WTC11 (cell line): ENCODE measurements at regions not wholly inside any gene's neighbourhood (a gene's known extent, or its start where the extent isn't known, plus 50 kb on each side); places are given as distances from the start of the nearest gene placed in this dataset.

Experiments
- ATAC-seq: fragments of 200-7000 bp; cut with Tn5 transposase; 2 replicates; pipeline ENCODE4 v1.10.0; 2021; ENCODE audit warnings: mild to moderate bottlenecking, moderate library complexity
- CTCF ChIA-PET: fragments of 300-600 bp; sonication (Branson Sonifier 250); formaldehyde crosslinking; loops from one replicate; lab custom pipeline; 2021; ENCODE audit warnings: antibody characterized with exemption; lab: Charles Lee
- POLR2A ChIA-PET: fragments of 350-600 bp; sonication (Branson Sonifier 250); formaldehyde crosslinking; loops from one replicate; lab custom pipeline; 2021; ENCODE audit warnings: antibody characterized with exemption; lab: Charles Lee
- DNase-seq: peaks from one replicate; pipeline ENCODE4 v3.0.0; 2021; ENCODE audit warnings: low spot score
- H3K27ac Mint-ChIP-seq: 2 replicates; pipeline ENCODE4 v1.8.0; 2021; ENCODE audit warnings: mixed read lengths
- H3K27me3 Mint-ChIP-seq: 2 replicates; pipeline ENCODE4 v1.8.0; 2021; ENCODE audit warnings: low read depth, mild to moderate bottlenecking, moderate library complexity, mixed read lengths
- H3K36me3 Mint-ChIP-seq: 2 replicates; pipeline ENCODE4 v1.8.0; 2021; ENCODE audit warnings: mixed read lengths
- H3K4me1 Mint-ChIP-seq: 2 replicates; pipeline ENCODE4 v1.8.0; 2022; ENCODE audit warnings: mixed read lengths
- H3K4me3 Mint-ChIP-seq: 2 replicates; pipeline ENCODE4 v1.8.0; 2021; ENCODE audit warnings: mild to moderate bottlenecking, moderate library complexity, mixed read lengths
- H3K9me3 Mint-ChIP-seq: 2 replicates; pipeline ENCODE4 v1.8.0; 2021; ENCODE audit warnings: mixed read lengths
- GTF2I ChIP-seq: fragments of 250-450 bp; sonication (Bioruptor Pico); conservative IDR thresholded peaks from 2 replicates; pipeline ENCODE4 v1.4.0; 2021; ENCODE audit warnings: mild to moderate bottlenecking
- KAT7 ChIP-seq: sonication (generic); formaldehyde crosslinking; IDR thresholded peaks from 2 replicates; pipeline ENCODE4 v1.8.1; 2023; ENCODE audit warnings: missing genetic modification reagents, mild to moderate bottlenecking, borderline replicate concordance
- NFE2L1 ChIP-seq: sonication (generic); formaldehyde crosslinking; IDR thresholded peaks from 2 replicates; pipeline ENCODE4 v1.8.1; 2023; ENCODE audit warnings: missing genetic modification reagents
- OVOL2 ChIP-seq: fragments of 250-450 bp; sonication (Bioruptor Pico); IDR thresholded peaks from 2 replicates; pipeline ENCODE4 v1.9.0; 2021; ENCODE audit warnings: mild to moderate bottlenecking, borderline replicate concordance
- PRDM15 ChIP-seq: sonication (generic); formaldehyde crosslinking; IDR thresholded peaks from 2 replicates; pipeline ENCODE4 v1.8.0; 2022; ENCODE audit warnings: missing genetic modification reagents
- PREB ChIP-seq: sonication (generic); formaldehyde crosslinking; IDR thresholded peaks from 2 replicates; pipeline ENCODE4 v1.8.1; 2022; ENCODE audit warnings: mild to moderate bottlenecking, missing genetic modification reagents, moderate library complexity, borderline replicate concordance
- RELA ChIP-seq: sonication (generic); formaldehyde crosslinking; IDR thresholded peaks from 2 replicates; pipeline ENCODE4 v1.8.1; 2022; ENCODE audit warnings: missing genetic modification reagents, mild to moderate bottlenecking, borderline replicate concordance
- ZMAT4 ChIP-seq: fragments of 250-450 bp; sonication (Bioruptor Pico); IDR thresholded peaks from 2 replicates; pipeline ENCODE4 v1.9.0; 2021; ENCODE audit warnings: mild to moderate bottlenecking
- ZNF121 ChIP-seq: sonication (generic); formaldehyde crosslinking; IDR thresholded peaks from 2 replicates; pipeline ENCODE4 v1.8.0; 2023; ENCODE audit warnings: missing genetic modification reagents
- ZNF317 ChIP-seq: sonication (generic); formaldehyde crosslinking; IDR thresholded peaks from 2 replicates; pipeline ENCODE4 v1.8.1; 2023; ENCODE audit warnings: low read depth, mild to moderate bottlenecking, moderate library complexity, missing genetic modification reagents, borderline replicate concordance
- ZNF532 ChIP-seq: fragments of 250-450 bp; sonication (Bioruptor Pico); IDR thresholded peaks from 2 replicates; pipeline ENCODE4 v1.9.0; 2021; ENCODE audit warnings: mild to moderate bottlenecking, borderline replicate concordance
- ZNF671 ChIP-seq: fragments of 250-450 bp; sonication (Bioruptor Pico); IDR thresholded peaks from 2 replicates; pipeline ENCODE4 v1.8.0; 2021; ENCODE audit warnings: mild to moderate bottlenecking
- TF ChIP-seq, protein P1 (sequence below): sonication (generic); formaldehyde crosslinking; IDR thresholded peaks from 2 replicates; pipeline ENCODE4 v1.8.0; 2023; ENCODE audit warnings: mild to moderate bottlenecking, missing genetic modification reagents
- TF ChIP-seq, protein P2 (sequence below): sonication (generic); formaldehyde crosslinking; IDR thresholded peaks from 2 replicates; pipeline ENCODE4 v1.8.1; 2022; ENCODE audit warnings: missing genetic modification reagents, borderline replicate concordance
- TF ChIP-seq, protein P3 (sequence below): fragments of 250-450 bp; sonication (Bioruptor Pico); IDR thresholded peaks from 2 replicates; pipeline ENCODE4 v1.9.0; 2021; ENCODE audit warnings: moderate library complexity, mild to moderate bottlenecking, inconsistent platforms, borderline replicate concordance

DNA sequence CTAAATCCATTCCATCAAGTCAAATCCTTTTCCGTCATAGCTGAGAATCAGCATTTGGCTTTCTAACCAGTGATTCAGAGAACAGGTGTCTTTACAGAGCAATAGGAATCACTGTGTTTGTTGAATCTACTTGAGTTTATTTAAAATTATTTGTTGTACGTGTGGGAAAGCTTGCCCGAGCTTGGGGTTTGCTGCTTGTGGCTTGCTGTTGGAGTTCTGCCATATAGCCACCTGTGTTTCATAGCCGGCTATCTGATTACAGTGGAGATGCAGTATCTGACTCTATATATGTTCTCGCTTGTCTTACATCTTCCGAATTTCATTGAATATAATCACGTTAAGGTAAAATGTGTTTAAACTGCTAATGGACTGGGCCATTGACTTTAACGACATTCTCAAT, 274.3 kb upstream of the MKI67 start (continued):
- TF ChIP-seq PREB (CRISPR knock-in tag) (no peak), OVOL2 (CRISPR knock-in tag) (no peak), RELA (CRISPR knock-in tag) (no peak), NFE2L1 (no peak)
- TF ChIP-seq, protein P1, sequence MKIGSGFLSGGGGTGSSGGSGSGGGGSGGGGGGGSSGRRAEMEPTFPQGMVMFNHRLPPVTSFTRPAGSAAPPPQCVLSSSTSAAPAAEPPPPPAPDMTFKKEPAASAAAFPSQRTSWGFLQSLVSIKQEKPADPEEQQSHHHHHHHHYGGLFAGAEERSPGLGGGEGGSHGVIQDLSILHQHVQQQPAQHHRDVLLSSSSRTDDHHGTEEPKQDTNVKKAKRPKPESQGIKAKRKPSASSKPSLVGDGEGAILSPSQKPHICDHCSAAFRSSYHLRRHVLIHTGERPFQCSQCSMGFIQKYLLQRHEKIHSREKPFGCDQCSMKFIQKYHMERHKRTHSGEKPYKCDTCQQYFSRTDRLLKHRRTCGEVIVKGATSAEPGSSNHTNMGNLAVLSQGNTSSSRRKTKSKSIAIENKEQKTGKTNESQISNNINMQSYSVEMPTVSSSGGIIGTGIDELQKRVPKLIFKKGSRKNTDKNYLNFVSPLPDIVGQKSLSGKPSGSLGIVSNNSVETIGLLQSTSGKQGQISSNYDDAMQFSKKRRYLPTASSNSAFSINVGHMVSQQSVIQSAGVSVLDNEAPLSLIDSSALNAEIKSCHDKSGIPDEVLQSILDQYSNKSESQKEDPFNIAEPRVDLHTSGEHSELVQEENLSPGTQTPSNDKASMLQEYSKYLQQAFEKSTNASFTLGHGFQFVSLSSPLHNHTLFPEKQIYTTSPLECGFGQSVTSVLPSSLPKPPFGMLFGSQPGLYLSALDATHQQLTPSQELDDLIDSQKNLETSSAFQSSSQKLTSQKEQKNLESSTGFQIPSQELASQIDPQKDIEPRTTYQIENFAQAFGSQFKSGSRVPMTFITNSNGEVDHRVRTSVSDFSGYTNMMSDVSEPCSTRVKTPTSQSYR (CRISPR knock-in tag): no peak

GRCh38 chr10:128405450-128405849, 279.2 kb upstream of the MKI67 start:
- DNase-seq: no peak
- peaks cover 14% of the 10 kb centered on the region for H3K36me3 Mint-ChIP-seq
- peaks cover 21% of the 10 kb centered on the region for H3K9me3 Mint-ChIP-seq
- H3K27ac Mint-ChIP-seq: no peak overlapping the region
- H3K27me3 Mint-ChIP-seq: no peaks in the 10 kb centered on the region; the same call in 1 of the 2 replicates
- no peaks in the 10 kb centered on the region for H3K4me1 Mint-ChIP-seq
- TF ChIP-seq OVOL2 (CRISPR knock-in tag): no peak
- TF ChIP-seq, protein P2, sequence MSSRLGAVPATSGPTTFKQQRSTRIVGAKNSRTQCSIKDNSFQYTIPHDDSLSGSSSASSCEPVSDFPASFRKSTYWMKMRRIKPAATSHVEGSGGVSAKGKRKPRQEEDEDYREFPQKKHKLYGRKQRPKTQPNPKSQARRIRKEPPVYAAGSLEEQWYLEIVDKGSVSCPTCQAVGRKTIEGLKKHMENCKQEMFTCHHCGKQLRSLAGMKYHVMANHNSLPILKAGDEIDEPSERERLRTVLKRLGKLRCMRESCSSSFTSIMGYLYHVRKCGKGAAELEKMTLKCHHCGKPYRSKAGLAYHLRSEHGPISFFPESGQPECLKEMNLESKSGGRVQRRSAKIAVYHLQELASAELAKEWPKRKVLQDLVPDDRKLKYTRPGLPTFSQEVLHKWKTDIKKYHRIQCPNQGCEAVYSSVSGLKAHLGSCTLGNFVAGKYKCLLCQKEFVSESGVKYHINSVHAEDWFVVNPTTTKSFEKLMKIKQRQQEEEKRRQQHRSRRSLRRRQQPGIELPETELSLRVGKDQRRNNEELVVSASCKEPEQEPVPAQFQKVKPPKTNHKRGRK (CRISPR knock-in tag): no peak
- TF ChIP-seq NFE2L1: no peak
- no peak for TF ChIP-seq KAT7
- TF ChIP-seq ZNF671 (CRISPR knock-in tag): no peak
- TF ChIP-seq ZMAT4 (CRISPR knock-in tag): no peak
- TF ChIP-seq ZNF317 (CRISPR knock-in tag): no peak
- TF ChIP-seq, protein P3, sequence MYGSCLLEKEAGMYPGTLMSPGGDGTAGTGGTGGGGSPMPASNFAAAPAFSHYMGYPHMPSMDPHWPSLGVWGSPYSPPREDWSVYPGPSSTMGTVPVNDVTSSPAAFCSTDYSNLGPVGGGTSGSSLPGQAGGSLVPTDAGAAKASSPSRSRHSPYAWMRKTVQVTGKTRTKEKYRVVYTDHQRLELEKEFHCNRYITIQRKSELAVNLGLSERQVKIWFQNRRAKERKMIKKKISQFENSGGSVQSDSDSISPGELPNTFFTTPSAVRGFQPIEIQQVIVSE: no peak
- no peak for TF ChIP-seq ZNF532 (CRISPR knock-in tag)
- TF ChIP-seq GTF2I (CRISPR knock-in tag): no peak
- no peak for TF ChIP-seq ZNF121
- no peak for TF ChIP-seq PRDM15
- no peak overlapping the region for H3K4me3 Mint-ChIP-seq
- ChIA-PET POLR2A (no interaction called here), CTCF (no interaction called here)
- no peak for ATAC-seq
